A673 (cell line): ENCODE measurements at regions not wholly inside any gene's neighbourhood (a gene's known extent, or its start where the extent isn't known, plus 50 kb on each side); places are given as distances from the start of the nearest gene placed in this dataset.

Source experiments
- CTCF ChIP-seq: fragments of 300-800, 200-600 bp; sonication (generic); conservative IDR thresholded peaks from 2 replicates; pipeline ENCODE4 v1.5.1; 2017; ENCODE audit warnings: low read depth, mild to moderate bottlenecking, antibody characterized with exemption, low read length, moderate library complexity, mixed read lengths
- EZH2 ChIP-seq: fragments of 200-600 bp; sonication (generic); IDR thresholded peaks from 2 replicates; pipeline ENCODE4 v1.6.1; 2017; ENCODE audit warnings: borderline replicate concordance, low read depth, mild to moderate bottlenecking, mixed read lengths, antibody characterized with exemption, low read length; ENCODE audit not compliant: poor library complexity, severe bottlenecking

DNA sequence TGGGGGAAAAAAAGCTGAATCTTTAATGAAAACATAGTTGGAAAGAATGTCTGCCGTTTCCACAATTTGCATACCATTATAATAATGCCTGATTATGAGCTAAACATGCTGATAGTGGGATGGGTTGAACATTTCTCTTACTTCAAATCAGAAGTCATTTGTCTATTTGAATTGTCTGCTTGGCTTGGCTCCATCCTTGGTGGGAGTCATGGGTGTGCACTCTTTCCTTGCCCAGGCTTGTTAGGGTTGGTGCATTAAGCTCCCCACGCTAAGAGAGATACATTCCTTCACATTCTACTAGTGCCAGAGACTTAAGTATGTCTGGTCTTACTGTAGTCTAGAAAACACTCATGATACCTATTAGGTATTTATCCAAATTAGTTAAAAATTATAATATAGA lies 121.4 kb upstream of the RARB start:
- TF ChIP-seq CTCF (no peak), EZH2 (no peak)
